PC-9 (cell line): ENCODE measurements at regions not wholly inside any gene's neighbourhood (a gene's known extent, or its start where the extent isn't known, plus 50 kb on each side); places are given as distances from the start of the nearest gene placed in this dataset.

Experiments used
- CTCF ChIP-seq: fragments of 200-600 bp; sonication (generic); conservative IDR thresholded peaks from 2 replicates; pipeline ENCODE4 v1.6.1; 2017; ENCODE audit warnings: mixed run types, antibody characterized with exemption, mild to moderate bottlenecking, moderate library complexity
- EZH2 ChIP-seq: fragments of 200-600 bp; sonication (generic); IDR thresholded peaks from 2 replicates; pipeline ENCODE4 v1.8.0; 2017; ENCODE audit warnings: antibody characterized with exemption, low read depth

GRCh38 chr6:169978615-169979161, 227.3 kb downstream of the ERMARD start:
- TF ChIP-seq CTCF (no peak), EZH2 (no peak)
